ENCODE measurements at regions not wholly inside any gene's neighbourhood (a gene's known extent, or its start where the extent isn't known, plus 50 kb on each side); places are given as distances from the start of the nearest gene placed in this dataset.

DNA sequence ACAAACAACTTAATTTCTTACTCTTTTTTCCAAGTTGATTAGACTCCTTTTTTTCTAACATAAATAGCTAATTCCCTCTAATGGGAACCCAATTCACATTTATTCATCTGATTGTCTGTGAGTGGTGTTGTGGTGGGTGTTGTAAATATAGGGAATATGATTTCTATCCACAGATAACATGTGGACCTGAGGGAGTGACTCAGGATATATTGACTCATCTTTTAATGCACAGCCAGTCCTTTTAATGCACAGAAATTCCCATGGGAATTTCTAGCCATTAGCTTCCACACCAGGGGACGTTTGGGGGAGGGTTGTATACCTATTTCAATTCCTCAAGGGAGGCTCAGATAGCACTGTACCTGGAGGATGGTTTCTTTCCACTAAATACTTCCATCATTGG, 1339.6 kb upstream of the LRRTM1 start:
- TF ChIP-seq, protein P1, sequence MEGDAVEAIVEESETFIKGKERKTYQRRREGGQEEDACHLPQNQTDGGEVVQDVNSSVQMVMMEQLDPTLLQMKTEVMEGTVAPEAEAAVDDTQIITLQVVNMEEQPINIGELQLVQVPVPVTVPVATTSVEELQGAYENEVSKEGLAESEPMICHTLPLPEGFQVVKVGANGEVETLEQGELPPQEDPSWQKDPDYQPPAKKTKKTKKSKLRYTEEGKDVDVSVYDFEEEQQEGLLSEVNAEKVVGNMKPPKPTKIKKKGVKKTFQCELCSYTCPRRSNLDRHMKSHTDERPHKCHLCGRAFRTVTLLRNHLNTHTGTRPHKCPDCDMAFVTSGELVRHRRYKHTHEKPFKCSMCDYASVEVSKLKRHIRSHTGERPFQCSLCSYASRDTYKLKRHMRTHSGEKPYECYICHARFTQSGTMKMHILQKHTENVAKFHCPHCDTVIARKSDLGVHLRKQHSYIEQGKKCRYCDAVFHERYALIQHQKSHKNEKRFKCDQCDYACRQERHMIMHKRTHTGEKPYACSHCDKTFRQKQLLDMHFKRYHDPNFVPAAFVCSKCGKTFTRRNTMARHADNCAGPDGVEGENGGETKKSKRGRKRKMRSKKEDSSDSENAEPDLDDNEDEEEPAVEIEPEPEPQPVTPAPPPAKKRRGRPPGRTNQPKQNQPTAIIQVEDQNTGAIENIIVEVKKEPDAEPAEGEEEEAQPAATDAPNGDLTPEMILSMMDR (IDR thresholded peaks at IDR 0.05; ENCODE audit: borderline replicate concordance, extremely low read depth, low read length, poor library complexity, severe bottlenecking) = no peak
- no peak for TF ChIP-seq EZH2 (IDR thresholded peaks at IDR 0.05; ENCODE audit: borderline replicate concordance, low read depth, low read length, severe bottlenecking)
